Endothelial cell of umbilical vein (primary cell): ENCODE measurements at regions not wholly inside any gene's neighbourhood (a gene's known extent, or its start where the extent isn't known, plus 50 kb on each side); places are given as distances from the start of the nearest gene placed in this dataset.

ENCODE experiments used
- MYC ChIP-seq: IDR thresholded peaks from one replicate; pipeline ENCODE4 v1.6.1; 2011; ENCODE audit warnings: mild to moderate bottlenecking, low read depth, low read length
- TF ChIP-seq, protein P1 (sequence below), 2 donors: IDR thresholded peaks; 1 replicate in 1 of 2; 2 replicates in 1 of 2; pipeline ENCODE4 v1.5.1; 2011; ENCODE audit warnings: low read length in 2 of 2, mild to moderate bottlenecking in 2 of 2, moderate library complexity in 2 of 2, control low read depth in 1 of 2, inconsistent platforms in 1 of 2, low read depth in 1 of 2; ENCODE audit not compliant: insufficient read depth in 1 of 2; ENCODE audit errors: extremely low read depth in 1 of 2

DNA sequence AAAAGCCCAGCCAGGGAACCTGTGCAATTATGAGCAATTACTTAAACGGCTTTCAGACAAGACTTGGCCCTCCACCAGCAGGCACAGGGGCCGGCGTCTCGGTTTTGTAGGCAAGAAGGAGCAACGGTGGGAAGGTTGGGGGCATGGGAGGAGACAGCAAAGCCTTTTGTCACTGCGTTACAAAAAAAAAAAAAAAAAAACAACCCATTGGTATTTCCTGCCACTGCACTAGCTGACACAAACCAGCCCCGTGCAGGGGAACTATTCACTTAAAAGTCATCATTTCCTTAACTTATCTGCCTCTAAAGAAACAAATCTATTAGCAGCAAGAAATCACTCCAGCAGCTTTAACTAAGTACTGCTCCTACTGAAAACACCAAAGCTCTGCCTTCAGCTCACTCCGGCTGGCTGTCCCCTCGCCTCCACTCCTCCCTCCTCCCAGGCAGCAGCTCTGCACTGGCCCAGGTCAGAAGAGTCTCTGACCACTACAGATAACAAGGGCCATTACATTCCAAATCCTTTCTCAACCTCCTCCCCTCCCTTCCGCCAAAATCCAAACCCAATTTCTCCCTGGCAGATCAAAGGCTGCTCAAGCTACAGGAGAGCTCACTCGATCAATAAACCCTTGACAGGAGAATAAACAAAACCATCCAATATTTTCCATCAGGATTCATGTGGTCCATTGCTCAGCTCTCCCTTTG is 105.2 kb upstream of the CDKN3 start:
- no peak for TF ChIP-seq MYC
- TF ChIP-seq, protein P1, sequence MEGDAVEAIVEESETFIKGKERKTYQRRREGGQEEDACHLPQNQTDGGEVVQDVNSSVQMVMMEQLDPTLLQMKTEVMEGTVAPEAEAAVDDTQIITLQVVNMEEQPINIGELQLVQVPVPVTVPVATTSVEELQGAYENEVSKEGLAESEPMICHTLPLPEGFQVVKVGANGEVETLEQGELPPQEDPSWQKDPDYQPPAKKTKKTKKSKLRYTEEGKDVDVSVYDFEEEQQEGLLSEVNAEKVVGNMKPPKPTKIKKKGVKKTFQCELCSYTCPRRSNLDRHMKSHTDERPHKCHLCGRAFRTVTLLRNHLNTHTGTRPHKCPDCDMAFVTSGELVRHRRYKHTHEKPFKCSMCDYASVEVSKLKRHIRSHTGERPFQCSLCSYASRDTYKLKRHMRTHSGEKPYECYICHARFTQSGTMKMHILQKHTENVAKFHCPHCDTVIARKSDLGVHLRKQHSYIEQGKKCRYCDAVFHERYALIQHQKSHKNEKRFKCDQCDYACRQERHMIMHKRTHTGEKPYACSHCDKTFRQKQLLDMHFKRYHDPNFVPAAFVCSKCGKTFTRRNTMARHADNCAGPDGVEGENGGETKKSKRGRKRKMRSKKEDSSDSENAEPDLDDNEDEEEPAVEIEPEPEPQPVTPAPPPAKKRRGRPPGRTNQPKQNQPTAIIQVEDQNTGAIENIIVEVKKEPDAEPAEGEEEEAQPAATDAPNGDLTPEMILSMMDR (IDR thresholded peaks at IDR 0.05; ENCODE audit: extremely low read depth in 1 of 2, insufficient read depth in 1 of 2, low read depth in 1 of 2, low read length in 2 of 2), result no peak
